Hippocampal formation (tissue), 2 donors: ENCODE measurements at regions not wholly inside any gene's neighbourhood (a gene's known extent, or its start where the extent isn't known, plus 50 kb on each side); places are given as distances from the start of the nearest gene placed in this dataset.

Experiments used
- DNase-seq, 2 donors: peaks; one replicate each; lab custom pipeline; 2025; lab: John Stamatoyannopoulos, UW

DNA sequence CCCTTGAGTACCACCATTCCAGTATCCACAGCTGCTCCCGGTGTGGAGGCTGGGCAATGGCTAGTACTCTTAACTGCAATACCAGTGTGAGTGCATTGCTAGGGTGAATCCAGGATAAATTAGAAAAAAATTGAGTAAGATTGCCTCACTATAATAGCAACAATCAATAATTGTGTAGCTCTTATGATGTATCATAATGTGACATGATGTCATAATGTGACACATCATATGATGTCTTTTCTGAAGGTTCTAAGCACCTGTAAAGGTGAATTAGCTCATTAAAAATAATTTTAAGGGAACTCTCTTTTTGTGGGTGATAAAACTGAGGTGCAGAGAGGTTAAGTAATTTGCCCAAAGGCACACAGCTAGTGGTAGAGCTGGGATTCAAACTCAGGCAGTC lies 424.4 kb downstream of the HLX start:
- no peak for DNase-seq

DNA sequence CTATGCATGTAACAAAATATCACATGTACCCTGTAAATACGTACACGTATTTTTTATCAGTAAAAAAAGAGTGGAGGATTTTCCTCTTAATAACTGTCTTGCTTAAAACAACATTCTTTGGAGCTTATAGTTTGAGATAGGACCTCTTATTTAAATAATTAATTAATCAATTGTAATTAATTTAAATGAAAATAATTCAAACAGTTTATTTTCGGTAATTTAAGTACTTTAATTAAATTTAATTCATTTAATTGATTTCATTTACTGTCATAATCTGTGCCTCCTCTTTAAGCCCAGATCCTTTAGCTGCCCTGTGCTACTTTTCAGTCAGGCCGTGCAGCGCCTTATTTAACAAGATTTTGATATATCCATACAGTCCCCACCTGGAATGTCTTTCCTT lies 427.0 kb downstream of the HLX start:
- DNase-seq, result no peak

DNA sequence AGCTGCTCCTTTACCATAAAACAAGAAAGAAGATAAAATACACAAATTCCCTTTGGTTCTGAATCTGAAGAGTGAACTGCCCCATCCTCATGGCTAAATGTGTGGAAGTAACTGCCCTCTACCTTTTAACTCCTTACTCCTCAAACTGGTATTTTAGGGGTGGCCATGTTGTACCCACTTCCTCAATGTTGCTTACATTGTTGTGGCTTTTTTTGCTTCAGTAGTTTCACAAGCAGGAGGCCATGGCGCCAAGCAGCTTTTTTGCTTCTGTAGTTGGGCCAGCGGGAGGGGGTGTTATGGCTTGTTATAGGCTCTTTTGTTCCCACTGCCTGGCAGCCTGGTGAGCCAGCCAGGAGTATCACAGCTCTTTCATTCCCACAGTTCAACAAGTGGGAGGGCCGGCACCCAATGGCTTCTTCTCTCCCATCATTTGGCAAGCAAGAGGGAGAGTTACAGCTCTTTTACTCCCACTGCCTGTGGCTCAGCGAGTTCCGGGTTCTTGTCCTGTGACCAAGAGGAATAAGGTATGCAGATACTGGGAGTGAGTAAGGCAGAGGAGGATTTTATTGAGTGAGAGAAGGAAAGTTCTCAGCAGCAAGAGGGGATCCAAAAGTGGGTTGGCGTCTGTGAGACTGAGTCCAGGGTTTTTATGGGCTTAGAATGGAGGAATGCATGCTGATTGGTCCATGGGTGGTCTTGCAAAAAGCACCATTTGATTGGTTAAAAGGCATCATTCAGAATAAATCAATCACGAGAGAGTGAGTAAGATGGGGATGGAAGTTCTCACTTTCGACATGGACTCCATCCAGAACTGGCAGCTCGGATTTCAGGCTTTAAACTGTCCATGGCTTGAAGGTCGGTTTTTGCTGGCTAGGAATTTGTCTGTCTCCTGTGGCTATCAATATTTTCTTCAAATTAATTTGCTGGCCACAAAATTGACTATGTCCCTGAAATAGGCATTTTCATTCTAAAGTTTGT lies 429.6 kb downstream of the HLX start:
- no peak for DNase-seq

DNA sequence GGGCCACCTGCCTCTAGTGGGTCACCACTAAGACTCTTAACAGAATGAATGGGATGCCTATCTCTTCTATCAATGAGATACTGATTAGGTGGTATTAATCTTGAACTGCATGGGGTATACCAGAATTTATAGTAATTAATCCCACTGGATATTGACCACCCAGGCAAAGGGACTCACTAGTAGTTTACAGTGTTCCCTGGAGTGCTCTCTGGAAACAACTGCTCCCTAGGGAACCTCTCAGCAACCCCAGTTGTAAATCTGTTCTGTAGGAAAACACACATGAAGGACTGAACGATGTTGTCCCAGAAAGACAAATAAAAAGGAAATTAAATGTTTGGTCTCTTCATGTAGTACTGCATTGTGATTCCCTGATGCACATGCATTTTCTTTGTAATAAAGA lies 430.5 kb downstream of the HLX start:
- no peak for DNase-seq

GRCh38 chr1:221310180-221310579 lies 430.9 kb downstream of the HLX start:
- no peak for DNase-seq

DNA sequence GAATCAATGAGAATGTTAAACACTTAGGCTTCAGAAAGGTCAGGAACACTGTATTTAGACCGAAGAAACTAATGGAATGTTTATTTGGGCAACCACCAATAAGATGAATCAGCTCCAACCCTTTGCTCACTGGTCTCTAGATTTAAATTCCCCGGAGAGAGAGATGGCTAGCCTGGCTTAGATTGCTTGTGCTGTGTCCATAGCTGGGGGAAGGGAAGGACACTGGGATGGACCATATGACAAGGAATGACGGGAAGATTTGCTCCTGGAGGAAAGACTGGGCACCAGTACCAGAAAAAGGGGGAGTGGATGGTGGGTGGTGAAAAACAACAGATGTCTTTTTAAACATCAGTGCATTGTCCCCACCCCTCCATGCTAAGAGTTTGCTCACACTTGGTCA lies 426.6 kb downstream of the DUSP10 start:
- no peak for DNase-seq

DNA sequence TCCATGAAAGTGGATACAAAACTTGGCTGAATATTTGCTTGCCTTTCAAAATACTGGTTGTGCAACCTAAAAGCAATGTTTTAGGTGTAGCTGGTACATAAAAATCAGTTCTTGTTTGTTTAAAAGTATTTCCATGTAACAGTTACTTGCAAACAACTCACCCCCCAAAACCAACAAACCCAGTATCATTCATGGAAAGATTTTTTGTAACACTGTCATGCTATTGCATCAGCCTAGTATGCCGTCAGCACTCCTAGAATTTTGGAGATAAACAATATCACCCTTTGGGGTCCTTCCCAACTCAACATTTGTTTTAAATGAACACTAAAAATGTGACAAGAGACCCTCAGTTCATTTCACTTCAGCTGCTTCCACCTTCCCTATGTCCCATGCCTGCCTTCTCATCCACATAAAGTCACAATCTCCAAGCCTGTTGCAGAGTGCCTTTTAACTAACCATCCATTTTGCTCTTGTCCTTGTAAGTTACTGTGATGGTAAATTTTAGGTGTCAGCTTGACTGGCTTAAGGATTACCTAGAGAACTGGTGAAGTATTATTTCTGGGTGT lies 425.3 kb downstream of the DUSP10 start:
- no peak for DNase-seq

GRCh38 chr1:221317537-221317936 lies 424.4 kb downstream of the DUSP10 start:
- no peak for DNase-seq

DNA sequence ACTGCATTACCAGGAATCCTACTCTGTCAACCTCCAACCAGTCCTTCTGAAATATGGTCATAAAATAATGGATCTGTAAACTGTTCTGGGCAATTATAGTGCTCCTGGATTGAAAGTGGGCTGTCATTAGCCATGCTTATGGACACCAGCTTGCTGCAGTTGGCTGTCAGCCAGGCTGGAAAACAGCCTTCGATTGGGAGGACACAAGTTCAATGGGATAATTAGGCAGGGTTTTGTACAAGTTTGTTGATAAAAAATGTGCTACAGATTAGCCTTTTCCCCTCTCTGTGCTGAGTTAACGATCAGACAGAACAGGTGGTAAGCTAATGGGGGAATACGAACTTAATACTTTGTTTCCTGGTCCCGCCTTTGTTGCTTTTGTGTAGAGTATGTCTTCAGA lies 413.9 kb downstream of the DUSP10 start:
- no peak for DNase-seq

- no peak for DNase-seq
Observed at GRCh38 chr1:221328371-221328770, 413.5 kb downstream of the DUSP10 start.

GRCh38 chr1:221331273-221332183 lies 410.4 kb downstream of the DUSP10 start:
- DNase-seq, result no peak

- no peak for DNase-seq
Observed at GRCh38 chr1:221334062-221334461, 407.8 kb downstream of the DUSP10 start.

GRCh38 chr1:221335161-221336101 lies 406.5 kb downstream of the DUSP10 start:
- DNase-seq, result peak; percentile 67 to 89

DNA sequence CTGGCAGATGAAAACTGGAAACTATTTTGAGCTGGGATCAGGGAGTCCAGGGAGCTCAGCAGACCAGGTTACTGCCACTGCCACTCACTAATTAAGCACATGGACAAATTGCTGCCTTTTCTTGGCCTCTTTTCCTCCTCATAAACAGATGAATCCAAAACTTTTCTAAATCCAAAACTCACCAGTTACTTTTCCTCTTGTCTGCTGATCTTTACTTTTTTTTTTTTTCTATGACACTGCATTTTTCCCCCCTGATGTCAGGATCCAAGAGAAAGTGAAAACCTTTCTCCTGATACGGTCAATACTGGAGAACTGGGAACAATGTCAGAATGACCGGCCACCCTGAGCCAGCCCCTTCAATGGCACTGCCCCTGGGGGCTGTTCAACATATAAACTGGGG lies 405.8 kb downstream of the DUSP10 start:
- no peak for DNase-seq

GRCh38 chr1:221337106-221337505 lies 404.8 kb downstream of the DUSP10 start:
- DNase-seq, result no peak

GRCh38 chr1:221343136-221343535 lies 398.8 kb downstream of the DUSP10 start:
- DNase-seq, result no peak

- no peak for DNase-seq
Observed at GRCh38 chr1:221343607-221344006, 398.3 kb downstream of the DUSP10 start.

DNA sequence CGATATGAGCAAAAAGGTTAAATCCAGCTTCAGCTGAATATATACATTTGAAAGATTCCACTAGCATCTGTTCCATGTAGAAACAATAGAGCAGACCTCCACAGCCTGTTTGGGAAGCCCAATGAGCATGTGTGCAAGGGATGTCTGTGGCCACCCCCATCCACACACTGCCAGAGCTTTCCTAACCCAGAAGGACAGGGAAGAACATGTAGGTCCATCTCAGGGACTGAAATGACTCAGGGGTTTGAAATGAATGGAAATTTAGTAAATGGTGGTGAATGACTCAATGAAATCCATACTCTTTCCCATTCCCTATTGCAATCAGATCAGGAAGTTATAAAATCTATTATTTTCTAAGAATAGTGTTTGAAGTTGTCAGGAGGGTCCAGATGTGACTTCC lies 397.2 kb downstream of the DUSP10 start:
- DNase-seq, result no peak

- DNase-seq, result no peak
Observed at GRCh38 chr1:221347706-221348105, 394.2 kb downstream of the DUSP10 start.

GRCh38 chr1:221350091-221350490 lies 391.8 kb downstream of the DUSP10 start:
- no peak for DNase-seq

- no peak for DNase-seq
Observed at GRCh38 chr1:221356693-221357092, 385.2 kb downstream of the DUSP10 start.
